ENCODE measurements at regions not wholly inside any gene's neighbourhood (a gene's known extent, or its start where the extent isn't known, plus 50 kb on each side); places are given as distances from the start of the nearest gene placed in this dataset.

DNA sequence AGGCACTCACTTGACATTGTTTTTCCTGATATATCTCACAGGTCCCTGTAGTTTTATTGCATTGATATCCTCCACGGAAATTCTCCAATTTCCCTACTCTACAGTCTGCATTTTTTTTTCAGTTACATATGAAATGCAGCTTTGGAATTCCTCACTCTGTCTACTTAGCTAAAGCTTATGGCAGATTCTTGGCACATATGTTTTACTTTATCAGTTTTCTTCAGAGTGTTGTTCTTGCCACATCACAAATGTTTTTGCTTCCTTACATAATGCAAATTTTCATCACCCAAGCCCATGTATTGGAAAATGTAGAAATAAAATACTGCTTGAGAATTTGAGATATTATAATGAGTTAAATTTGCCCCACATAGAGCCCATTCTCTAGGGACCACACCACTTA, 1895.1 kb downstream of the MRPL39 start:
- 48 to 64% methylated on average over 1 of the region's 1 CpG for WGBS, 2 donors

DNA sequence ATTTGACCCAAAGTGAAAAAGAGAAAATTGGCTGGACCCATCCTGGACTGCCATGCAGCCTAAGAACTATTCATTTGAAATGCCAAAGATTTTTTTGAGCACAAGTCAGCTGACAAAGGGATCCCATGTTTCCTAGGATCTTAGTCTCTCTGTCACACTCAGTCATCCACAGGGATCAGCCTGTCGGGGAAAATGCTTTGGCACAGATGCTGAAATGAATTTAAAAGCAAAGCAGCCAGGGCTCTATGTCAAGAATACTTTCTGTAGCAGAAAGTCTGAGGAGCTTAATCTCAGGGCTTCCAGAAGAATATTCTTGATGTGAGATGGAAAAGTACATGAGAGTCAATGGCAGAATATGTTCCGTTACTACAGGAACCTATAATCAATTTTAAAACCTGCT, 1900.8 kb downstream of the MRPL39 start:
- 68 to 75% methylated on average over 2 of the region's 2 CpGs for WGBS, 2 donors
- no peak for DNase-seq (ENCODE audit: low spot score in 2 of 2)
- intact Hi-C loops (cut with DNase I; ENCODE audit: low total_unique reads) = no loop called here

More for the DNA sequence above, 1895.1 kb downstream of the MRPL39 start:
- DNase-seq (ENCODE audit: low spot score in 2 of 2) = no peak
- intact Hi-C loops (cut with DNase I; ENCODE audit: low total_unique reads) = no loop called here
- TF ChIP-seq, protein P1, sequence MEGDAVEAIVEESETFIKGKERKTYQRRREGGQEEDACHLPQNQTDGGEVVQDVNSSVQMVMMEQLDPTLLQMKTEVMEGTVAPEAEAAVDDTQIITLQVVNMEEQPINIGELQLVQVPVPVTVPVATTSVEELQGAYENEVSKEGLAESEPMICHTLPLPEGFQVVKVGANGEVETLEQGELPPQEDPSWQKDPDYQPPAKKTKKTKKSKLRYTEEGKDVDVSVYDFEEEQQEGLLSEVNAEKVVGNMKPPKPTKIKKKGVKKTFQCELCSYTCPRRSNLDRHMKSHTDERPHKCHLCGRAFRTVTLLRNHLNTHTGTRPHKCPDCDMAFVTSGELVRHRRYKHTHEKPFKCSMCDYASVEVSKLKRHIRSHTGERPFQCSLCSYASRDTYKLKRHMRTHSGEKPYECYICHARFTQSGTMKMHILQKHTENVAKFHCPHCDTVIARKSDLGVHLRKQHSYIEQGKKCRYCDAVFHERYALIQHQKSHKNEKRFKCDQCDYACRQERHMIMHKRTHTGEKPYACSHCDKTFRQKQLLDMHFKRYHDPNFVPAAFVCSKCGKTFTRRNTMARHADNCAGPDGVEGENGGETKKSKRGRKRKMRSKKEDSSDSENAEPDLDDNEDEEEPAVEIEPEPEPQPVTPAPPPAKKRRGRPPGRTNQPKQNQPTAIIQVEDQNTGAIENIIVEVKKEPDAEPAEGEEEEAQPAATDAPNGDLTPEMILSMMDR (IDR thresholded peaks at IDR 0.05) = no peak
- TF ChIP-seq POLR2A (IDR thresholded peaks at IDR 0.05) = no peak
- no peak overlapping the region for H3K4me3 ChIP-seq (ENCODE audit: low read depth, poor library complexity, severe bottlenecking)

DNA sequence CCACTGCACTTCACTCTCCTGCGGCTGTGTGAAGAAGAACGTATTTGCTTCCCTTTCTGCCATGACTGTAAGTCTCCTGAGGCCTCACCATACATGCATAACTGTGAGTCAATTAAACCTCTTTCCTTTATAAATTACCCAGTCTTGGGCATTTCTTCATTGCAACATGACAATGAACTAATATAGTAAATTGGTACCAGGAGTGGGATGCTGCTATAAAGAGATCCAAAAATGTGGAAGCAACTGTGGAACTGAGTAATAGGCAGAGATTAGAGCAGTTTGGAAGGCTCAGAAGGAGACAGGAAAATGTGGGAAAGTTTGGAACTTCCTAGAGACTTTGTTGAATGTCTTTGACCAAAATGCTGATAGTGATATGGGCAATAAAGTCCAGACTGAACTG, 1907.9 kb downstream of the MRPL39 start:
- H3K4me3 ChIP-seq (ENCODE audit: low read depth, poor library complexity, severe bottlenecking) = no peak overlapping the region
- no peak for DNase-seq (ENCODE audit: low spot score in 2 of 2)
- no peak for TF ChIP-seq POLR2A (IDR thresholded peaks at IDR 0.05)
- TF ChIP-seq, protein P1 (IDR thresholded peaks at IDR 0.05) = no peak
- WGBS, 2 donors = 95 to 98% methylated on average over 2 of the region's 2 CpGs
- intact Hi-C loops (cut with DNase I; ENCODE audit: low total_unique reads) = no loop called here

More for the DNA sequence above, 1900.8 kb downstream of the MRPL39 start:
- no peak overlapping the region for H3K4me3 ChIP-seq (ENCODE audit: low read depth, poor library complexity, severe bottlenecking)
- TF ChIP-seq, protein P1 (IDR thresholded peaks at IDR 0.05) = no peak
- TF ChIP-seq POLR2A (IDR thresholded peaks at IDR 0.05) = no peak

DNA sequence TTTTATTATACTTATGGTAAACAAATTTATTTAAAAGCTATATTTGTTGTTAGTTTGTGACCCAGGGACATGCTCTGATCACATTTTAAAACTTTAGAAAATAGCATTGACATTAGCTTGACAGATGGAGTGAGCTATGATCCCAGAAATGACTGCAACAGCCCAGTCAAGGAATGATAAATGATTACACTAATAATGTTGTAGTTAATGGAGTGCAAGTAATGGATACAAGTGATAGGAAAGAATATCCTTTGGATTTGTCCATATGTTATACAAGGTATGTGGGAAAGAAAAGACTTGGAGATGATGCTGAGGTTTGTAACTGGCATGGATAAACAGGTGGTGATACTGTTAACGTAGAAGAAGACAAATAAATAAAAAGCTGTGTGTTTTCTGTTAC, 1908.7 kb downstream of the MRPL39 start:
- intact Hi-C loops (cut with DNase I; ENCODE audit: low total_unique reads) = no loop called here
- DNase-seq (ENCODE audit: low spot score in 2 of 2) = no peak
- no peak overlapping the region for H3K4me3 ChIP-seq (ENCODE audit: low read depth, poor library complexity, severe bottlenecking)
- WGBS, 2 donors = 82 to 84% methylated on average over 1 of the region's 1 CpG
- no peak for TF ChIP-seq POLR2A (IDR thresholded peaks at IDR 0.05)
- TF ChIP-seq, protein P1 (IDR thresholded peaks at IDR 0.05) = no peak

DNA sequence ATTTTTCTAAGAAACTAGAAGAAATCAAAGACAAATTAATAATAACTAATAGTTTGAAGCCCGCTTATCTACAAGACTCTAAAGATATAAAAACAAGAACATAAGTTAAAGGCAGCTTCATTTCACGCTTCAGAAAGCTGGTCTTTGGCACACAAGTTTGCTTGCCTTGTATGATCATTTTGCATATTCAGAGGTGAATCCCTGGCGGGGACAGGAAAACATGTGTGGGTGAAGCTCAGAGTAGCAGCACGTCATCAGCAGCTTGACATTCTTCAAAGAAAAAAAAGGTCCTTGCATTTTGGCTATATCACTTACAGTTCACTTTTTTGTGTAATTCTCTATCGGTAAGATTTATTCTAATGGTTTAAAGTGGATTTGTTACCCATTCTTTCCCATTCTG, 1911.8 kb downstream of the MRPL39 start:
- no peak overlapping the region for H3K4me3 ChIP-seq (ENCODE audit: low read depth, poor library complexity, severe bottlenecking)
- TF ChIP-seq, protein P1 (IDR thresholded peaks at IDR 0.05) = no peak
- no peak for TF ChIP-seq POLR2A (IDR thresholded peaks at IDR 0.05)
- intact Hi-C loops (cut with DNase I; ENCODE audit: low total_unique reads) = no loop called here
- DNase-seq (ENCODE audit: low spot score in 2 of 2) = no peak
- 70 to 80% methylated on average over 5 of the region's 5 CpGs for WGBS, 2 donors

DNA sequence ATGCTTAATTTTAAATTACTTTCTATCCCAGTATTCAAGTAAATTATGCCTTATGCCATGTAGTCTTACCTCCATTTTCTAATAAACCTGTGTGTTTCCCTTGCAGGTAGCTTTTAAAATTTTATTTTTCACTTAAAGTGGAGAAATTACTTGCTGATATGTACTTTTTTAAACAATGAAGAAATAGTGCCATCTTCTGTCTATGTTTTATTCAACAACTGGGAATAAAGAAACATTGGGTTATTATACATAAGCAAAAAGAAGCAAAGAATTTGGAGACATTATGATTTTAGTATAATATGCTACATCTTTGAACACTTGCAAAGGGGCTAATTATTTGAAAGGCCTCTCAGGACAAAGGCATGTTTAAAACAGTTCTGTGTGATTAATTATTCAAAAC, 1912.9 kb downstream of the MRPL39 start:
- TF ChIP-seq POLR2A (IDR thresholded peaks at IDR 0.05) = no peak
- TF ChIP-seq, protein P1 (IDR thresholded peaks at IDR 0.05) = no peak
- intact Hi-C loops (cut with DNase I; ENCODE audit: low total_unique reads) = no loop called here

More for the DNA sequence above, 1912.9 kb downstream of the MRPL39 start:
- H3K4me3 ChIP-seq (ENCODE audit: low read depth, poor library complexity, severe bottlenecking) = no peak overlapping the region
- no peak for DNase-seq (ENCODE audit: low spot score in 2 of 2)

Measured in lower leg skin (tissue), 4 donors.